ENCODE measurements at regions not wholly inside any gene's neighbourhood (a gene's known extent, or its start where the extent isn't known, plus 50 kb on each side); places are given as distances from the start of the nearest gene placed in this dataset.

GRCh38 chr9:678897-679296, 162.6 kb upstream of the DMRT1 start:
- Histone ChIP-seq H3K27ac (no peak overlapping the region), H3K4me3 (no peak overlapping the region)
- TF ChIP-seq CTCF (IDR thresholded peaks at IDR 0.05) = no peak
- DNase-seq (ENCODE audit: low spot score) = no peak

GRCh38 chr9:679462-679861, 162.0 kb upstream of the DMRT1 start:
- no peak overlapping the region for H3K27ac ChIP-seq
- no peak for TF ChIP-seq CTCF (IDR thresholded peaks at IDR 0.05)
- H3K4me3 ChIP-seq = no peak overlapping the region
- DNase-seq (ENCODE audit: low spot score) = no peak

GRCh38 chr9:680106-680505, 161.4 kb upstream of the DMRT1 start:
- no peak overlapping the region for H3K27ac ChIP-seq
- no peak for DNase-seq (ENCODE audit: low spot score)
- no peak overlapping the region for H3K4me3 ChIP-seq
- TF ChIP-seq CTCF (IDR thresholded peaks at IDR 0.05) = no peak

- peak overlapping the region; percentile 85 to 87 for H3K27ac ChIP-seq
- H3K4me3 ChIP-seq = peak overlapping the region; percentile 16
Observed at GRCh38 chr9:682633-683508, 158.6 kb upstream of the DMRT1 start.

GRCh38 chr9:683509-684021, 157.9 kb upstream of the DMRT1 start:
- H3K4me3 ChIP-seq = no peak overlapping the region
- no peak for TF ChIP-seq CTCF (IDR thresholded peaks at IDR 0.05)
- DNase-seq (ENCODE audit: low spot score) = no peak
- peak overlapping the region; percentile 85 to 87 for H3K27ac ChIP-seq

More at GRCh38 chr9:682633-683508, 158.6 kb upstream of the DMRT1 start:
- no peak for DNase-seq (ENCODE audit: low spot score)
- TF ChIP-seq CTCF (IDR thresholded peaks at IDR 0.05) = no peak

GRCh38 chr9:684054-684890, 157.2 kb upstream of the DMRT1 start:
- no peak for TF ChIP-seq CTCF (IDR thresholded peaks at IDR 0.05)
- Histone ChIP-seq H3K27ac (peak overlapping the region; percentile 85 to 87), H3K4me3 (peak overlapping the region; percentile 52)
- no peak for DNase-seq (ENCODE audit: low spot score)

All from coronary artery (tissue), 2 donors.